Peyer's patch (tissue), 4 donors: ENCODE measurements at regions not wholly inside any gene's neighbourhood (a gene's known extent, or its start where the extent isn't known, plus 50 kb on each side); places are given as distances from the start of the nearest gene placed in this dataset.

ENCODE experiments used
- POLR2A ChIP-seq, 2 donors: fragments of 450-650 bp; IDR thresholded peaks; one replicate each; pipeline ENCODE4 v1.5.1; 2017; ENCODE audit warnings: antibody characterized with exemption in 2 of 2, mild to moderate bottlenecking in 2 of 2, moderate library complexity in 2 of 2
- TF ChIP-seq, protein P1 (sequence below), 6 experiments: fragments of 450-650 bp in 4 of 6; fragments of 200-600 bp in 2 of 6; sonication (generic) in 1 of 6; IDR thresholded peaks; one replicate each; pipeline ENCODE4 v1.5.1; 2017 to 2019; ENCODE audit warnings: antibody characterized with exemption in 6 of 6, mild to moderate bottlenecking in 3 of 6, moderate library complexity in 1 of 6

DNA sequence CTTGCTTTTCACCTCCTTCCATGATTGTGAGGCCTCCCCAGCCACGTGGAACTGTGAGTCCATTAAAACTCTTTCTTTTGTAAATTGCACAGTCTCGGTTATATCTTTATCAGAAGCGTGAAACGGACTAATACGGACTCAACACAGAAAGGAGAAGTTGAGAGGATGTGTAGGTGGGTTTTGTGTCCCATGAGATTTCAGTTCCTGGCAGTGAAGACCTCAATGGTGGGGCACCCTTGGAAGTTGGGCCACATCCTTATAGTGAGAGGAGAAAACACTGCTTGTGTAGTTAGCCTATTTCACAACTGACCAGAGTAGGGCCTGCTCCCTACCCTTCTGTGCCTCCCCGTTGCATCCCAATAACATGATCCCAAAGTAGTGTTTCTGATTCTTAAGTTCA is 98.9 kb upstream of the TNC start:
- TF ChIP-seq, protein P1, sequence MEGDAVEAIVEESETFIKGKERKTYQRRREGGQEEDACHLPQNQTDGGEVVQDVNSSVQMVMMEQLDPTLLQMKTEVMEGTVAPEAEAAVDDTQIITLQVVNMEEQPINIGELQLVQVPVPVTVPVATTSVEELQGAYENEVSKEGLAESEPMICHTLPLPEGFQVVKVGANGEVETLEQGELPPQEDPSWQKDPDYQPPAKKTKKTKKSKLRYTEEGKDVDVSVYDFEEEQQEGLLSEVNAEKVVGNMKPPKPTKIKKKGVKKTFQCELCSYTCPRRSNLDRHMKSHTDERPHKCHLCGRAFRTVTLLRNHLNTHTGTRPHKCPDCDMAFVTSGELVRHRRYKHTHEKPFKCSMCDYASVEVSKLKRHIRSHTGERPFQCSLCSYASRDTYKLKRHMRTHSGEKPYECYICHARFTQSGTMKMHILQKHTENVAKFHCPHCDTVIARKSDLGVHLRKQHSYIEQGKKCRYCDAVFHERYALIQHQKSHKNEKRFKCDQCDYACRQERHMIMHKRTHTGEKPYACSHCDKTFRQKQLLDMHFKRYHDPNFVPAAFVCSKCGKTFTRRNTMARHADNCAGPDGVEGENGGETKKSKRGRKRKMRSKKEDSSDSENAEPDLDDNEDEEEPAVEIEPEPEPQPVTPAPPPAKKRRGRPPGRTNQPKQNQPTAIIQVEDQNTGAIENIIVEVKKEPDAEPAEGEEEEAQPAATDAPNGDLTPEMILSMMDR (IDR thresholded peaks at IDR 0.05), result no peak
- TF ChIP-seq POLR2A (IDR thresholded peaks at IDR 0.05), result no peak
